CD4-positive, alpha-beta T cell treated with Interleukin-4 for 1 hour (primary cell): ENCODE measurements at regions not wholly inside any gene's neighbourhood (a gene's known extent, or its start where the extent isn't known, plus 50 kb on each side); places are given as distances from the start of the nearest gene placed in this dataset.
"Not testable (repeated sequence)": the region's sequence is repeated elsewhere in the genome, so short reads cannot be mapped to it uniquely, and the experiment has no call there.

Experiments
- DNase-seq, 2 donors: peaks; one replicate each; pipeline ENCODE4 v3.0.0-alpha.2; 2020 to 2022

DNA sequence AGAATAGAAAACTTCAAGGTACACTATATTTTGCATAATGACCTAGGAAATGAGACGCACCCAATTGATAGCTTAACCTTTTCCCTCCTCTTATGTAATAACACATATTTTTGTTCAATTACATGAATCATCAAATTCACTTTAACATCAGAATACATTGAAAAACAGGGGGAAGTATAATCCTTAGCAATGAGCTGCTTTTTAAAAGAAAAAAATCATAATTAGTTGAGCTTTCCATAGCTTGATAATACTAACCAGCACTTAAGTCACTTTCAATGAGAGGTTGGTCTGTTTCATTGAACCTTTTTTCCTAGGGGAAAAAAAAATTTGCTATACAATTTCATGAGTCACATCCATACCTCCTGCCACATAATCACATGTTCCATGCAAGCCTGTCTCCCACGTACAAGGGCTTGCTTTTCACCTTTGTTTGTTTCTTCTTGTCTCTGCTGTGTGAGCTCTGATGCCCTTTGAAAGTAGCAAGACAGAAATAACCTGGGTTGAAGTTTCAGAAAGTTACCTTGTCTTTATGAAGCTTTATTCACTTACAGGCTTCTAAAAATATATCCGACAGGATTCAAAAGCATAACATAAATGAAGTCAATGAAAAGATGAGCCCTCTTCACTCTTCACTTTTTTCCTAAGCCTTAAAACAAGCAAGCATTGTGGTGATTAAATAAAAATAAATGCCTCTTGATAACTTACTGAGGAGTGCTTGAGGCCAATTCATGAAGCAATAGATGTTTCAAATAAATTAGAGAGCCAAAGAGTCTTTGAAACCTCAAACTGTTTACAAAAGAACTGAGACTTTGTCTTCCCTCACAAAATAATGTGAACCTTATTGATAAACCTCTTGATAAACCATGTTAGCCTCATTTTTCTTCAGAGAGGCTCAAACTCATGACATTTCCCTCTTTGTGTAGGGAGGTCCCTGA is 108.5 kb downstream of the FEM1C start:
- no peak for DNase-seq

DNA sequence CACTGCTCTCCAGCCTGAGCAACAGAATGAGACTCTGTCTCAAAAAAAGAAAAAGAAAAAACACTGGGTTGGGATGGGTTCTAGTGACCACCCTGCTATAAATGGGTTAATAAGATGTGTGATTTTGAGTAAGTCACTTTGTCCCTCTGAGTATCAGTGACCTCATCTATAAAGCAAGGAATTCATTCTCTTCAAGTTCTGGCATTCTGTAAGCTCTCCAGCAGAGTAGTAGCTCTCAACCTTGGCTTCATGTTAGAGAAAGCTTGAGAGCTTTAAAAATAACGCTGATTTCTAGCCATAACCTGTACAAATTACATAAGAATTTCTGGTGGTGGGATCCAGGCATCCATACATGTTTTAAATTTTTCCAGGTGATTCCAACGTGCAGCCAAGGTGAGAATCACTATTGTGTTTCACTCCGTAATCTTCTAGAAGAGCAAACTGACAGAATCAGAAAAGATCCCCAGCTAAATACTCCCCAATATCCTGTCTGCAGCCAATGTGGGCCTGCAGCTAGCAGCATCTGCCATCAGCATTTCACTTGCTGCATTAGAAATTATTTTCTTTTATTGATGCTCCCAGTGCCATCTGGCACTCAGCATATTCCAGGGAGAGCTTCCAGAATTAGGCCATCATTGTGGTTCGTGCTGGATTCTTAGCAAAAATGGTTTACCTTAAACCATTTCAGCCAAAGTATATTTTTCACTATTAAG is 109.4 kb downstream of the FEM1C start:
- no peak for DNase-seq

DNA sequence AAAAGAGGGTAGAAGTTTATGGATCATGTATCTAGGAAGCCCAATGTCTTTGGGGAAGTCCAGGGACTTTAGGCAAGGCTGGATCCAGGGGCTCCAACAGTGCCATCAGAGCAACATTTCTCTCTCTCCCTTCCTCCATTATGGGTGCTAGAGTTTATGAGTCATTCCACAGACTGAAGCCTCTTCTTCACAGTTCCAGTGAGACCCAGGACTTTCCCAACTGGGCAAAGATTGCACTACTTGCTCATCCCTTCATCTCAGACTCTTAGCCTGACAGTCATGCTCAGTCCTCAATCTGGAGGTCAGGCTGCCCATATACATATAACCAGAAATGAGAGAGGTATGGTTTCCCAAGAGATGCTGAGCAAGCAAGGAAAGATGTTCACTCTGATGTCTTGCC is 110.7 kb downstream of the FEM1C start:
- no peak for DNase-seq

DNA sequence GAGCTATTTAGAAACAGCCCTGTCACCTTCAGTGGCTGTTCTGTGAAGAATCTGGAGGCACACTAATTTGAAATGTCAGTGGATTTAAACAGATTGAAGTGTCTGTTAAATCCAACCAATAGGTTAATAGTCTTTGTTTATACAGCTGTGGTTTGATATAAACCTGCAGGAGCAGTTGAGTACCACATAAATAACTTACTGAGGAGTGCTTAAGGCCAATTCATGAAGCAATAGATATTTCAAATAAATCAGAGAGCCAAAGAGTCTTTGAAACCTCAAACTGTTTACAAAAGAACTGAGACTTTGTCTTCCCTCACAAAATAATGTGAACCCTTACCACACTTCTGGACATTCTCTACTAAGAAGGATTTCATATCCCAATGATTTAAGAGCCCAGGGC is 111.9 kb downstream of the FEM1C start:
- no peak for DNase-seq

DNA sequence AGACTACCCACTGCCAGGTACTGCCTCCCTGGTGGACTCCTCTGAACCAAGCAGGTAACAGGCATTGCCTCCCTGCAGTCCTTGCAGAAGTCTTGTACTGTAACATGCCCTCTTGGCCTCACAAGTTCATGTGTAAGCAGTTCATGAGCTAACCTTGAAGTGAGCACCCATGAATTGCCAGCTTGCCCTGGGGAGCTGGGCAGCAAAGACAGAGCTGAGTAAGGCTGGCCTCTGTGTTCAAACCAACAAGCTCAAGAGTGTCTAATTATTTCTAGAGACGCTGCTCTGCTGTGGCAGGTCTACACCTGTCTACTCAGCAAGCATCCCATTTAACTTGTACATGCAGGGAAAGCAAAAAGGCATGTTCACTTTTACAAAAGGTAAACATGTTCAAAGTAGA is 113.5 kb downstream of the FEM1C start:
- DNase-seq, result no peak

DNA sequence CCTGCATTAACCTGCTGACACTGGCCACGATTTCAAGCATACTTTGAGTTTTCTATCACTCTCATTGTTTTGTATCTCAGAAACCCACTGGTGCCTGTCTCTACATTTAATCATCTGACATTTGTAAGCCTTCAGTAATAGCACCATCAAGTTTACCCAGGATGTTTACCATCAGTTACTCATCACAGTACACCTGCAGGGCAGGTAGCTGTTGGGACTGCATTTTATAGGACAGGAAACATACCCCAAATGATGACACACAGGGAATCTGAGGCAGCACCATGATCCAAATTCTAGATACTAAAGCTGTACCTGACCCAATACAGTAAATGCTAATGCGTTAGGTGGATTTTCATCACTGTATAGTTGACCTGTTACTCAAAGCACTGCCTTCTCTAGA is 114.2 kb downstream of the FEM1C start:
- DNase-seq, result no peak

DNA sequence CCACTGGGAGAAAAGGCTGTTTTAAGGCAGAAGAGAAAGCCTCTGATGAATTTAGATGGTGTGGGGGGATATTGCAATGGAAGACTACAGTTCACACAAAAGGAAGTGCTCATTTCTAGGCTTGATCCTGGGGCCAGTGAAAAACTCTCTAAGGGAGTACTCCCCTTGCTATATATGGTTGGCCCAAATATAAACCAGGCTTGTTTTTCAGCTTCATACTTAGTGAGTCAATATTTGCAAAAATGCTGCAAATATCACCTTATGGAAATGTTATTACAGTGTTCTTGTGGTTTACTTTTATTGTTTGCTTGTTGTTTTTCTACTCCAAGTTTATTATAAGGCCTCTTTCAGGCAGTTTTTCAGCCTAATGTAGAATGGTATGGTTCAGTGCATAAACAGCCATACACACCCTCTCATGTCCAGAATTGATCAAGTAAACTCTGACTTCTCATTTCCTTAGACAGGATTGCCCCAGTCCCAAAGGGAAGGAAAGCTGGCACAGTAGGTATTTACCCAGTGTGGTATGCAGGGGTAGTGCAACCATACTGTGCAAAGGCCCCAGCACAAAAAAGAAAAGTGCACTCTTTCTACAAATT is 115.1 kb downstream of the FEM1C start:
- DNase-seq, result no peak

DNA sequence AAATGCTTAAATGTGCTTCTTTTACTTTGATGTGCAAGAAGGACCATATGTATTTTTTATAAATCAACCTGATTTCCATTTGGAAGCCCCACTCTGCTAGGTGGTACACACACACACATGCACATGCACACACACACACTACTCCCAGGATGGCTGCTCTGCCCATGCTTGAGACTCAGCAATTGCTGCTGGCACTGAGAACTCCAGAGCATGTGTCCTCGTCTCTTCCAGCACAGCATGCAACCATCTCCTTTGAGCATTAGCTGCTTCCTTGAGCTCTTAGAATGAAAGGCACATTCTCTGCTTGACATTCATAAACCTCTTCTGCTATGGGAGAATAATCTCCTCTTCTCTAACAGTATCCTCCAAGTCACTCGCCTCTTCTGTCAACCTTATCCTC is 115.9 kb downstream of the FEM1C start:
- no peak for DNase-seq

DNA sequence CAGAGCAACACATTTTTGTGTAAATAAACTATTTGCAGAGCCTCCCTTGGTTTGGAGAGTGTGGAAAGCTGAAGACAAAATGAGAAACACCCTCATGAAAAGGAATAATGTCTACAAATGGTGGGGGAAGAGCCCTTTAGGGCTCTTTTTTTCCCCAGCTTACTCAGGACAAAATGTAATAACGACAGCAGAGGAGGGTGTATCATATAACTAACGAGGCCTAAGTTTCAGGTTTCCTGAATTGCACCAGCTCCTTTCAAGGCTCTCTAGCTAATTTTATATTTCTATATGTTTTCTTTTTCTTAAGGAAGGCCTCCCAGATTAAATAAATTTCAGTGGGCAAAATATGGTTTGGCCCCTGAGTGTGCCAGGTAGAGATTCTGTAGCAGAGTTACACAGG is 116.3 kb downstream of the FEM1C start:
- no peak for DNase-seq

DNA sequence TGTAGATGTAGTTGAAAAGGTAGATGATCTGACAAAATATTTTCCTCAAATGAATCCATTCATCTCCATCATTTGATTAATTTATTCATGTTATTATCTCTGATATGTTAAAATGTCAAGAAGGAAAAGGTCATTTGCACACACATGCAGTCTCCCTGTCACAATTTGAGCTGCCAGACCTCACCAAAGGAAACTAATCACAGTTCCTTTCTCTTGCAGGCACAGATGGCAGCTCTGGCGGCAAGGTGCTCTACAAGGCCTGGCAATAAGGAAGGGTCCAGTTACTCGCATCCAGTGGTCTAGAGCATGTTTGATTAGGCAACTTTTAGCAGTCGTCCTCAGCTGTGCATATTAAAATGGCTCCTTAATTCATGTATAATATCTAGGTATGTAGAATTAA is 120.1 kb downstream of the FEM1C start:
- no peak for DNase-seq

DNA sequence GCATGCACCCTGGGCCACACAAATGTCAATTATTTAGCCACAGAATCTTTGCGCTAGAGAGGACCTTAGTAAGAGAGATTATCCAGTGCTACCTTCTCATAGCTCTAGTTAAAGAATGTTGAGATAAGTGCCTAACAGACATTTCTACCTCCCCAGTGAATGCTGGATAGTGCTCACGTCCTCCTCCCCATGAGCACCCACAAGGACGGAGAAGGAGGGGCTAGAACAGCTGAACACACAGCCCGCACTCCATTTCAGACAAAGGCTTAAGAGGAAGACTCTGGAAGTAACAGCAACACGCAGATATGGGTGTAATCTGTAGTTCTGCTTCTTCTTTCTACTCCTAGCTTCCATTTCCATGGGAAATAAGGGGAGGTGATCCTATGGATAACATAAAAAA is 120.5 kb downstream of the FEM1C start:
- no peak for DNase-seq

DNA sequence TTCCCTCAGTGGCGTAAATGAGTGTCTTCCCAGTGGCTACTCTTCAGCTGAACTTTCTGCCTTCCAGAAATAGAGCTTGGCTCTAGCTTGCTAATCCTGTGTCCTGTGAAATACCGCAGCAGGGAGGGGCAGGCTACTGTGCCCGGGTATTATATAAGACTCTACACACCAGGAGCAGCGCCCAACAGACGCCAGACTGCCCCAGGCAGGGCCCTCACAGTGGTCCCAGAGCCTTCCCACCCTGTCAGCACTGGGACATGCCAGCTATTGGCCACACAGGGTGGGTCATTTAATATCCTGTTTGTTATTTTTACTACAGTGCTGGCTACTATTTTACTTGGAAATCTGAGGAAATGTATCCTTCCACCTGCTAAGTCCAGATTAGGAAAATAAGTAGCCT is 121.0 kb downstream of the FEM1C start:
- no peak for DNase-seq

DNA sequence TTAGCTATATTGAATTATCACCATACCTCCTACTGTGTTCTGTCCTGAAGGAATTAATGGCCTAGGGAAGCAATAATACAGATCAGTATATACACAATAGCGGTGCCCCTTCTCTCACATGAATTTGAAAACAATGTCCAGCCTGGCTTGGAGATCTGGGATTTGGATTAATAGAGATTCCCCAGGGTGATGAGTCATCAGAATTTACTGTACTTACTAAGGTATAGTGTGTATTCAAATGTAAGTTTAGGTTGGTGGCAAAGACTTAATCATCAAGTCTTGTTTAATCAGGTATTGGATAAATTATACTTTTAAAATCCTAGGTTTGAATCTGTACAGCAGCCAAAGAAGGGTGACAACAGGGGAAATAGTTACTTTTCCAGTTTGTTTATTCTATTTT is 121.5 kb downstream of the FEM1C start:
- no peak for DNase-seq

DNA sequence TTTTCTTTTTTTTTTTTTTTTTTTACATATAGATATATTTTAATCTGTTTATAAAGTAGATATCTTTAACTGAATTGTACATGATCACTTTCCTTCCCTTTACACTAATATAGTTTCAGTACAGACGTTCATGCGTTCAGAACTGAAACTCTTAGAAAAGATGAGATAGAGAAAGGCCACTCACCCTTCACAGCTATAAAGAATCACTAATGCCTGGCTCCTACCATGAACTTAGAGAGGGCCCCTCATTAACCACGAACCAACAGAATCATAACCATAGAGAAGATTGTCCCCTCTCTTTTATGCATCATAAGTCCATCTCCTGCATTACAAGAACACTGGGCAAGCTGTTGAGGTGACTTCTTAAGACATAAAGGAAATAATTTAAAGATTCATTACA is 123.8 kb downstream of the FEM1C start:
- DNase-seq, result not testable (repeated sequence)

DNA sequence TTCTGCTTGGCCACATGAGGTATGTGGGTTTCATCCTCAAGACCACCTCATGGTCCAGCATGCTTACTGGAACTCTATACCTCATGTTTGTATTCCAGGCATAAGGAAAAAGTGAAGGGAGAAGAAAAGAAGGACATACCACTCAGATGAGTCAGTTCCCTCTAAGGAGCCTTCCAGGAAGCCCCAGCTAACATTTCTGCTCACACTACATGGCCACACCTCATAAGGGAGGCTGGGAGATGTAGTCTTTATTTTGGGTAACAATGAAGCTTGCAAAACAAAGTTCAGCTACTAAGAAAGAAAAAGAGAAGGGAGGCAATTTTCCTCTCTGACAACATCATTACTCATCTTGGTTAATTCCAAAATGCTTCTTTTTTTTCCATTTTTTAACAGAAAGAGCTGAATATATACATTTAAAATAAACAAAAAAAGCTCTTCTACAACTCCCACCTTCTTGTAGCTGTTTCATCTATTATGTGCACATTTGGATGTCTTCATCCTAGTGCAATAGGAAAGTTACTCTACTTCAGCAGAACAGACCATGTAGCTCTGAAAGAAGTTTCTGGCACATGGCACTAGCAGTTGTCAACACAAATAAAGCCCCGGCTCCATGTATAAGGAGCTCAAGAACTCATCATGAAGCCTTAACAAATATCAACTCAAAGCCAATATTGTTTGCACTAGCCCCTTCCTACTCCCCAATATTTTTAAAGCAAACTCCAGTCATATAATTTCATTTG is 123.6 kb upstream of the CCDC112 start:
- DNase-seq, result no peak

DNA sequence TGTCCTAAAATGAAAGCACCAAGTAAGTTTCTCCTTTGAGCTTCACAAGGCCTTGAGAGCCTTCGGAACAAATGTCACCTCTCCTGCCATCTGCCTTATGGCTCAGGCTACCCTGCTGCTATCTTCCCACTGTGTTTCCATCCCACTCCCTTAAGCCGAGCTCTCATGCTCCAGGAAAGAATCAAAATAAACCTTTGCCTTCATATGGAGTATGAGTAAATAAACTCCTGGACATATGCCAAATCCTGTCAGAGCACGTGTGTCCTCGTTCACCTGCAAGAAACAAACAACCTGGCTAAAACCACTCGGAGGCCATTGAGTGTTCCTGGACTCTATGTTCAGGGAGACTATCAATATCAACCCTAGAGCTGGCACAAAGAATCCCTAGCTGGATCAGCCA is 122.3 kb upstream of the CCDC112 start:
- no peak for DNase-seq

DNA sequence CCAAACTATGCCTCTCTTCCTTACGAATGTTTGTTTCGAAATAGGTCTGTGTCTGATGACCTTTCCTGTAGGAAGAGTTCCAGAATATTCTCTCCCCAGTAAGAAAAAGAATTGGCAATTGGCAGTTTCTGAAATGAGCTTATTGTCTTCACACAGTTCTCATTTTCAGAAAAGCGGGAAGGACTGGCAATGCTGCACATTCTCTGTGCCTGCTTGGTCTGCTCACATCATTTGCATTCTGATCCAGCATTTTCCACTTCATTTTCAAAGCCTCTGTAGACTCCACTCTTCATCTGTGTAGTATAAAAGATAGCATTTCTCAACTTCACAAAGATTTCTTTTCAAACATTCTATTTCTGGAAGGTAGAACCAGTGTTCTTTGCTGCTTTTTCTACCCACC is 120.6 kb upstream of the CCDC112 start:
- DNase-seq, result no peak

DNA sequence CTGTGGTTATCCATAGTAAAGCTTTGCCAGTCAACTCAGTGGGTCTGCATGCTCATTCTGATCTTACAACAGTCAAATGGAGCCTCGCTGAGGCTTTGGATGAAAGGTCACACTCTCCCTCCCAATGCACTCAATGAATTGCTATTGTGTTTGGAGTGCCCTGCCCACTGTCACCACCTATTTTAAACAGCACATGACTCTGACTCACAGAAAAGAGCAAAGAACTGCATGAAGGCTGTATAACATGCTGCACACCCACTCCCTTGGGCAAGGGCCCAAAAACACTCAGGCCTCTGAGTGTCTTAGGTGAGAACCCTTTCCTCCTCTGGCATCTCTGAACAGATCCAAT is 118.7 kb upstream of the CCDC112 start:
- no peak for DNase-seq

DNA sequence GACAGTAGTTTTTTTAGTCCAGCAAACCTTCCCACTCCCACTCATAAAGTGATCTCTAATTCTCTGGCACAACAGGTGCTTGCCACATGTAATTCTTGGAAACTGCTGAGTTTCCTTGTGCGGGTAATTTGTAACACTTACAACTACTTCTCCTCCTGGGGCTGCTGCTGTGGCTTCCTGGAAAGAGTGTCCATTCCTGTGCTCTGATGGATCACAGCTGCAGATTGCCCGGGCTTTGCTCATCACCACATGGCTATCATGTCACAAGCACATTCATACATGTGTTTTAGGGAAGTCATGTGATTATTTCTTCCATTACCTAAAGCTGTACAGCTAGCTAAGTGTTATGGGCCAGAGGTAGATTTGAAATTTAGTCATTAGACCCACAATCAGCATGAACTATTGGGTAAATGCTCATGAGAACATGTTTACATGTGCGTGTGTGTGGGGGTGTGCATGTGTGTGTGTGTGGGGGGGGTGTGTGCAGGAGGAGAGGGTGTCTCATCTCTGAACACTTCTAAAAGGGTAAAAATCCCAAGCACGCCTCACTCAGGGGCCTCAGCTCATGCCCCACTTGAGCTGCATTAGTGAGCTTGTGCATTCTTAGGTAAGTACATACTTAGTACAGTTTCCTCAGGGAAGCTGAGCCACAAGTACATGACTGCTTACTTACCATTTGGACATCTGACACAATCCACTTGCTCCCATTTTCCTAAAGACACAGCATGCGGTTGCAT is 118.1 kb upstream of the CCDC112 start:
- no peak for DNase-seq

DNA sequence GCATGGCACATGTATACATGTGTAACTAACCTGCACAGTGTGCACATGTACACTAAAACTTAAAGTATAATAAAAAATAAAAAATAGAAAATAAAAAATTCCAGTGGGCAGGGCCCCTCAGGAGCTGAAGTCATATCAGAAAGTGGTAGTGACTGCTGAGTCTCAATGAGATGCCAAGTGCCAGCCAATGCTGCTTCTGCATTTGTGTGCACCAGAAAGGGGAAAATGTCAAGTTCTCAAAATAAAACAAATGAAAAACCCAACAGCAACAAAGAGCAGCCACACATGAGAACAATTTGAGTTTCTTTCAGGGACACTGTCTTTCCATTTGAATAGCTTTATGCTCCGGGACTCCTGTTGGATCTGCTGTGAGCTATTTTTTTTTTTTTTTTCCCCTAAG is 117.2 kb upstream of the CCDC112 start:
- no peak for DNase-seq

DNA sequence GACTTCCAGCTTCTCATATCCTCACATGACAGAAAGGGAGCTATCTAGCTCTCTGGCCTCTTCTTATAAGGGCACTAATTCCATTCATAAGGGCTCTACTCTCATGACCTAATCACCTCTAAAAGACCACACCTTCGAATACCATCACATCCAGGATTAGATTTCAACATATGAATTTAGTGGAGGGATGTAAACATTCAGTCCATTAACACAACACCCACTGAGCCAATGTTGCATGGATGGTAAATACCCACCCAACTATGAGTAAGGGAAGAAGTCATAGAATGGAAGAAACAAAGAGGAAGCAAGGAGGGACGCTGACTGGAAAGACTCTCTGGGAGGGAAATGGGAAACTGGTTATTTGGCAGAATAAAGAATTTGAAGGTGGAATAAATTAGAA is 112.6 kb upstream of the CCDC112 start:
- no peak for DNase-seq

DNA sequence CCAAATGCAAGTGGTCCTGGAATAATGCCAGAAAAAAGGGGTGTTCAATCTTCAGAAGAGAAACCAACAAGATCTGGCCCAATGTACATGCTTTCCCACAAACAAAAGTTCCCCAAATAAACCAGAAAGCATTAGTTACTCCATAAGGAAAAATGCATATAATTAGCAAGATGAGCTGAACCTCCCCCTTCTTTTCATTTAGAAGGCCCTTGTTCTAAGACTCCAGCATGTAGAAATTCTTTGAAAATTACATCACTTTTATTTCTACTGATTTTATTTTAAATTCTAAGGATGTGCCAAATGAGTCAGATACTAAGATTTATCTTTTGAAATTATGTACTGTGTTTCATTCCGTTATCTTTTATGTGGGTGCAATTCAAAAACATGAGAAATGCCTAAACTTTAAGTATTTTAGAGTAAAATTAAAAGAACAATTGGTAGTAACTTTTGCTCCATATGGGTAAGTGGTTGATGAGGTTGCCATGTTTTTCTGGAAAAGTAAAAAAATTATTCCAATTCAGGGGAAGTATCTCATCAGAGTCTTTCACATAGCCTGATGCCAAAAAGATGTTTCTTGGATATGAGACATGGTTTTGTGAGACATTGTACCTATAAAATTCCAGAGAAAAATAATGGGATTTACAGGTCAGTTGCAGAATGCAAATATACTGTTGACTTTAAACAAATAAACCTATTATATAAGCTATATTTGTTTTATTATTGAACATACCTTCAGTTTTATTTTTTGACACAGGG is 106.5 kb upstream of the CCDC112 start:
- DNase-seq, result no peak
